Endodermal cell (in vitro differentiated cells): ENCODE measurements at regions not wholly inside any gene's neighbourhood (a gene's known extent, or its start where the extent isn't known, plus 50 kb on each side); places are given as distances from the start of the nearest gene placed in this dataset.

Source experiments
- DNase-seq: peaks from one replicate; pipeline ENCODE4 v3.0.0-alpha.2; 2017
- H3K27ac ChIP-seq: 2 replicates; pipeline ENCODE4 v1.5.1; 2013; ENCODE audit warnings: mild to moderate bottlenecking, low read depth, low read length, moderate library complexity
- H3K27me3 ChIP-seq: 2 replicates; pipeline ENCODE4 v1.6.1; 2013; ENCODE audit warnings: mild to moderate bottlenecking, low read length, moderate library complexity; ENCODE audit not compliant: insufficient read depth, control insufficient read depth, poor library complexity, severe bottlenecking
- H3K36me3 ChIP-seq: 2 replicates; pipeline ENCODE4 v1.7.0; 2013; ENCODE audit warnings: mild to moderate bottlenecking, low read length, moderate library complexity; ENCODE audit not compliant: control insufficient read depth, insufficient read depth
- H3K4me1 ChIP-seq: one replicate; pipeline ENCODE4 v1.7.0; 2013; ENCODE audit warnings: low read length; ENCODE audit not compliant: control insufficient read depth, insufficient read depth
- H3K4me3 ChIP-seq: 2 replicates; pipeline ENCODE4 v1.5.1; 2013; ENCODE audit warnings: mild to moderate bottlenecking, low read length, moderate library complexity
- H3K9ac ChIP-seq: 2 replicates; pipeline ENCODE4 v1.6.1; 2013; ENCODE audit warnings: mild to moderate bottlenecking, low read length, moderate library complexity; ENCODE audit not compliant: poor library complexity, severe bottlenecking; ENCODE audit errors: extremely low read depth
- H3K9me3 ChIP-seq: 2 replicates; pipeline ENCODE4 v1.6.1; 2013; ENCODE audit warnings: mild to moderate bottlenecking, low read length, moderate library complexity; ENCODE audit not compliant: control insufficient read depth
- H3K27ac Mint-ChIP-seq: 2 replicates; pipeline ENCODE4 v1.8.0; 2020; ENCODE audit warnings: mixed read lengths
- H3K27me3 Mint-ChIP-seq: 2 replicates; pipeline ENCODE4 v1.8.0; 2021; ENCODE audit warnings: mild to moderate bottlenecking, mixed read lengths; ENCODE audit not compliant: insufficient read depth
- H3K36me3 Mint-ChIP-seq: 2 replicates; pipeline ENCODE4 v1.8.0; 2020; ENCODE audit warnings: low read depth, mixed read lengths
- H3K4me1 Mint-ChIP-seq: 2 replicates; pipeline ENCODE4 v1.8.0; 2020; ENCODE audit warnings: mixed read lengths
- H3K4me3 Mint-ChIP-seq: 2 replicates; pipeline ENCODE4 v1.8.0; 2020; ENCODE audit warnings: mild to moderate bottlenecking, moderate library complexity, mixed read lengths
- H3K9me3 Mint-ChIP-seq: 2 replicates; pipeline ENCODE4 v1.8.0; 2020; ENCODE audit warnings: mild to moderate bottlenecking, mixed read lengths
- WGBS, 2 experiments: methylation state at CpG; one replicate each; pipeline versions ENCODE4 v1.1.5 to v1.1.7; 2013; ENCODE audit warnings: missing lambda C conversion rate in 2 of 2, mixed read lengths in 1 of 2; ENCODE audit not compliant: insufficient coverage in 1 of 2, insufficient read length in 1 of 2; 5-methylcytosine and 5-hydroxymethylcytosine counted together
- TF ChIP-seq, protein P1 (sequence below): fragments of 200-600 bp; sonication (generic); conservative IDR thresholded peaks from 2 replicates; pipeline ENCODE4 v1.5.0; 2021; ENCODE audit warnings: antibody characterized with exemption, mild to moderate bottlenecking

DNA sequence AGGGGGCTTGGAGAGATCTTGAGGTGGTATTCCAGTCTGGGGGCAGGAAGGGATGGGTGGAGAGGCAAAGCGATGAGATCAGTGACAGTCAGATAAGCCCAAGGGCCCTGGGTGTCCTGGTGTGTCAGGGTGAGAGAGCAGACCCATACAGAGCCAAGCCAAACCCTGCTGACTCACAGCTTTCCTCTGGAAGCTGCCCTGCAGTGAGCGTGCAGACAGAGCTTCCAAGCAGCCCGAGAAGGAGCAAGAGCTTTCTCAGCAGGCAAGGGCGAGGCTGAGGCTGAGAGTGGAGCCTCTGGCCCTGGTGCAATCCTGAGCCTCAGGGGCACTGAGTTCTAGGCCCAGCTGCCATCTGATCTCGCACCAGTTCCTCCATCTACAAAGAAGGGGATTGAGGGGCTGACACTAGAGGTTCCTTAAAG lies 91.1 kb upstream of the HIVEP1 start:
- Mint-ChIP-seq H3K4me1 (peaks cover 14% of the 10 kb centered on the region), H3K27ac (peak overlapping the region; percentile 80), H3K4me3 (no peak overlapping the region), H3K36me3 (no peaks in the 10 kb centered on the region), H3K9me3 (no peaks in the 10 kb centered on the region), H3K27me3 (no peaks in the 10 kb centered on the region)
- Histone ChIP-seq H3K9me3 (no peaks in the 10 kb centered on the region), H3K27me3 (no peaks in the 10 kb centered on the region), H3K4me3 (no peak overlapping the region), H3K36me3 (no peaks in the 10 kb centered on the region), H3K4me1 (no peaks in the 10 kb centered on the region), H3K9ac (no peak overlapping the region), H3K27ac (no peak overlapping the region)
- TF ChIP-seq, protein P1, sequence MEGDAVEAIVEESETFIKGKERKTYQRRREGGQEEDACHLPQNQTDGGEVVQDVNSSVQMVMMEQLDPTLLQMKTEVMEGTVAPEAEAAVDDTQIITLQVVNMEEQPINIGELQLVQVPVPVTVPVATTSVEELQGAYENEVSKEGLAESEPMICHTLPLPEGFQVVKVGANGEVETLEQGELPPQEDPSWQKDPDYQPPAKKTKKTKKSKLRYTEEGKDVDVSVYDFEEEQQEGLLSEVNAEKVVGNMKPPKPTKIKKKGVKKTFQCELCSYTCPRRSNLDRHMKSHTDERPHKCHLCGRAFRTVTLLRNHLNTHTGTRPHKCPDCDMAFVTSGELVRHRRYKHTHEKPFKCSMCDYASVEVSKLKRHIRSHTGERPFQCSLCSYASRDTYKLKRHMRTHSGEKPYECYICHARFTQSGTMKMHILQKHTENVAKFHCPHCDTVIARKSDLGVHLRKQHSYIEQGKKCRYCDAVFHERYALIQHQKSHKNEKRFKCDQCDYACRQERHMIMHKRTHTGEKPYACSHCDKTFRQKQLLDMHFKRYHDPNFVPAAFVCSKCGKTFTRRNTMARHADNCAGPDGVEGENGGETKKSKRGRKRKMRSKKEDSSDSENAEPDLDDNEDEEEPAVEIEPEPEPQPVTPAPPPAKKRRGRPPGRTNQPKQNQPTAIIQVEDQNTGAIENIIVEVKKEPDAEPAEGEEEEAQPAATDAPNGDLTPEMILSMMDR = no peak
- peak; percentile 78 for DNase-seq
- 40 to 71% methylated on average over 1 to 5 of the region's 5 CpGs for WGBS, 2 experiments

DNA sequence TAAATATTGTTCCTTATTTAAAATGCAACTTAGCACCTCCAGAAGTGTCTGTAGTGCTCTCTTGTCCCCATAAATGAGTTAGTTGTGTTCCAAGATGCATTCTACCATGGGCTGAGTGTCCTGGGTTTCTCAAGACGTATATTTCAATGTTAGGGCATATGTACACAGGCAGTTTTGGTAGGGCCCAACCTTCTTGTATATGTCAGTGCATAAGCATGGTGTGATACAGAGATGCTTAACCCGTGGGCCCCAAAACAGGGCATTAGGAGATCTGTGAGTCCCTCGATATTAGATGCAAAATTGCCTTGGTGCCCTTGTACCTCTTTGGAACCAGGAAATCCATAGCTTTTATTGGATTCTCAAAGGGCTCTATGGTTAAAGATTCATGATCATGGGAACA lies 91.5 kb upstream of the HIVEP1 start:
- Histone ChIP-seq H3K9ac (no peak overlapping the region), H3K27me3 (no peaks in the 10 kb centered on the region), H3K4me1 (no peaks in the 10 kb centered on the region), H3K36me3 (no peaks in the 10 kb centered on the region), H3K4me3 (no peak overlapping the region), H3K27ac (no peak overlapping the region), H3K9me3 (no peaks in the 10 kb centered on the region)
- no peaks in the 10 kb centered on the region for H3K36me3 Mint-ChIP-seq
- 91 to 92% methylated on average over 3 of the region's 3 CpGs for WGBS, 2 experiments
- no peak for DNase-seq
- no peaks in the 10 kb centered on the region for H3K9me3 Mint-ChIP-seq
- H3K4me3 Mint-ChIP-seq = no peak overlapping the region
- TF ChIP-seq, protein P1 = no peak
- H3K27me3 Mint-ChIP-seq = no peaks in the 10 kb centered on the region
- H3K27ac Mint-ChIP-seq = peak overlapping the region; percentile 80
- peaks cover 14% of the 10 kb centered on the region for H3K4me1 Mint-ChIP-seq

DNA sequence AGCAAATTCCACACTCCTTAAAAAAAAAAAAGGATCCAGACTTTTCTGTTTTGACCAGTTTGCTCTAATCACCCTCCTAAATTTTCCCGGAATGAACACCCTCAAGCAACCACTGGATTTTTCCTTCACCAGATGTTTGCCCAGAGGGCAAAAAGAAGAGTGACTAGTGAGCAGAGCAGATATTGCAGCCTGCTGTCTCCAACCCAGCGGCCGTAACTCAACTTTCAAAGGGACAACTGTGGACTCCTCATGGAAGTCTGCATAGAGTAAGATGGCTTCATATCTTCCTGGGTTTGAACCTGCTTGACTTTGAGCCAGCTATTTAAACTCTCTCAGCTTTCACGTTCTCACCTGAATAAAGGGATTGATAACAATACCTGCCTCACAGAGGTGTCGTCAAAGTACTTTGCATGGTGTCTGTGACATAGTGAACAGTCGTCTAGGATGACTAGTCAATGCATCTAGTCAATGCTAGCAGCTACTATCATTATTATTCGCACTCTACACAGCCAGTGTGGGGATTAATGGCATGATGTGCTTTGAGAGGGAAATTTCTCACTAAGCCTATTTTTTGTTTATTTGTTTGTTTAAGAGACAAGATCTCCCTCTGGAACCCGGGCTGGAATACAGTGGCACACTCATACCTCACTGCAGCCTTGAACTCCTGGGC lies 92.2 kb upstream of the HIVEP1 start:
- no peaks in the 10 kb centered on the region for H3K27me3 ChIP-seq
- Mint-ChIP-seq H3K27me3 (no peaks in the 10 kb centered on the region), H3K4me3 (no peak overlapping the region), H3K27ac (no peak overlapping the region), H3K36me3 (no peaks in the 10 kb centered on the region), H3K4me1 (peaks cover 14% of the 10 kb centered on the region), H3K9me3 (no peaks in the 10 kb centered on the region)
- no peaks in the 10 kb centered on the region for H3K36me3 ChIP-seq
- TF ChIP-seq, protein P1 = no peak
- WGBS, 2 experiments = 90% methylated on average over 7 to 8 of the region's 8 CpGs
- no peak overlapping the region for H3K4me3 ChIP-seq
- H3K27ac ChIP-seq = no peak overlapping the region
- no peak for DNase-seq
- no peaks in the 10 kb centered on the region for H3K4me1 ChIP-seq
- no peaks in the 10 kb centered on the region for H3K9me3 ChIP-seq
- H3K9ac ChIP-seq = no peak overlapping the region
